HCT116 (cell line): ENCODE measurements at regions not wholly inside any gene's neighbourhood (a gene's known extent, or its start where the extent isn't known, plus 50 kb on each side); places are given as distances from the start of the nearest gene placed in this dataset.

ENCODE experiments used
- CTCF ChIP-seq, 3 experiments: fragments of 200-600 bp in 1 of 3; sonication (generic) in 1 of 3; IDR thresholded peaks in 2 of 3; conservative IDR thresholded peaks in 1 of 3; 2 replicates each; pipeline ENCODE4 v1.5.1; 2012 to 2017; ENCODE audit warnings: low read depth in 2 of 3, low read length in 2 of 3, antibody characterized with exemption in 1 of 3, borderline replicate concordance in 1 of 3, control low read depth in 1 of 3, mild to moderate bottlenecking in 1 of 3, mixed read lengths in 1 of 3, mixed run types in 1 of 3, moderate library complexity in 1 of 3; ENCODE audit not compliant: insufficient read depth in 1 of 3
- ELF1 ChIP-seq: IDR thresholded peaks from 2 replicates; pipeline ENCODE4 v1.6.1; 2012; ENCODE audit warnings: low read depth, borderline replicate concordance
- EZH2 ChIP-seq: fragments of 200-600 bp; sonication (generic); IDR thresholded peaks from 2 replicates; pipeline ENCODE4 v1.6.1; 2017; ENCODE audit warnings: antibody characterized with exemption, mixed run types
- JUND ChIP-seq: IDR thresholded peaks from 2 replicates; pipeline ENCODE4 v1.6.1; 2012
- MAX ChIP-seq: IDR thresholded peaks from 2 replicates; pipeline ENCODE4 v1.6.1; 2012
- POLR2A ChIP-seq: IDR thresholded peaks from 2 replicates; pipeline ENCODE4 v1.7.0; 2011; ENCODE audit warnings: borderline replicate concordance; ENCODE audit not compliant: insufficient read depth, insufficient read length; ENCODE audit errors: extremely low read depth
- POLR2AphosphoS5 ChIP-seq: IDR thresholded peaks from 2 replicates; pipeline ENCODE4 v1.6.1; 2011; ENCODE audit warnings: mild to moderate bottlenecking, low read depth, low read length, moderate library complexity
- RAD21 ChIP-seq: IDR thresholded peaks from 2 replicates; pipeline ENCODE4 v1.6.1; 2012; ENCODE audit warnings: low read depth, mild to moderate bottlenecking
- REST ChIP-seq: IDR thresholded peaks from 2 replicates; pipeline ENCODE4 v1.6.1; 2012; ENCODE audit warnings: low read depth
- SIN3A ChIP-seq: IDR thresholded peaks from 2 replicates; pipeline ENCODE4 v1.6.1; 2012; ENCODE audit warnings: low read depth
- SP1 ChIP-seq: IDR thresholded peaks from 2 replicates; pipeline ENCODE4 v1.6.1; 2012; ENCODE audit warnings: low read depth
- ZBTB33 ChIP-seq: IDR thresholded peaks from 2 replicates; pipeline ENCODE4 v1.6.1; 2011; ENCODE audit warnings: mild to moderate bottlenecking, low read length, moderate library complexity; ENCODE audit not compliant: insufficient replicate concordance; ENCODE audit errors: extremely low read depth
- ZFX ChIP-seq: fragments of 450-650 bp; IDR thresholded peaks from 2 replicates; pipeline ENCODE4 v1.6.1; 2017
- ZNF274 ChIP-seq: fragments of 200-500 bp; sonication (Bioruptor generic); IDR thresholded peaks from 2 replicates; pipeline ENCODE4 v1.6.1; 2014; ENCODE audit warnings: mild to moderate bottlenecking, low read depth, low read length, inconsistent platforms

GRCh38 chr9:71628247-71628646, 140.1 kb downstream of the CEMIP2 start:
- TF ChIP-seq EZH2, result no peak
- TF ChIP-seq ZNF274, result no peak
- no peak for TF ChIP-seq POLR2A
- TF ChIP-seq POLR2AphosphoS5, result no peak
- TF ChIP-seq CTCF (IDR thresholded peaks at IDR 0.05 in 2 of 3, conservative IDR thresholded peaks at IDR 0.05 in 1 of 3; ENCODE audit: borderline replicate concordance in 1 of 3, insufficient read depth in 1 of 3, low read depth in 2 of 3, low read length in 2 of 3), result peak; percentile 58 to 71 (median 66); a peak in 5 of 6 replicates
- TF ChIP-seq SIN3A, result no peak
- no peak for TF ChIP-seq MAX
- TF ChIP-seq ELF1, result no peak
- no peak for TF ChIP-seq JUND
- no peak for TF ChIP-seq SP1
- TF ChIP-seq RAD21, result peak; percentile 68
- TF ChIP-seq REST, result no peak
- no peak for TF ChIP-seq ZBTB33
- TF ChIP-seq ZFX, result no peak
